ENCODE measurements at regions not wholly inside any gene's neighbourhood (a gene's known extent, or its start where the extent isn't known, plus 50 kb on each side); places are given as distances from the start of the nearest gene placed in this dataset.

DNA sequence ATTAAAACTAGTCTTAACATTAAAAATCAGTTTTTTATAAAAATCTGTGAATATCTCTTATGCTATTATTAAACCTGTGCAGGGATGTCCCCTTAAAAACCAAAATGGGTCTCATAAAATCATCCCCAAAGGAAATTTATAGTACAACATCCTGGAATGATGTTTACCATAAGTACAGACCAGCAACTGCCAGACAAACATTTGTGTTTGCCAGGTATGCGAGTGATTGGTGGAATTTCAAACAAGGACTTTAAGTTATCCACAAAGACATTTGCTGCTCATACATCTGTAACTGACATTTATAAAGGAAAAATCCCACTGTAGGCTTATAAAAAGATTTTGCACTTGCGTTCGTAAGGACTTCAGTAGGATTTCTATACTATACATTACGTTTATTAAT is 1375.4 kb upstream of the WWC1 start:
- TF ChIP-seq, protein P1, sequence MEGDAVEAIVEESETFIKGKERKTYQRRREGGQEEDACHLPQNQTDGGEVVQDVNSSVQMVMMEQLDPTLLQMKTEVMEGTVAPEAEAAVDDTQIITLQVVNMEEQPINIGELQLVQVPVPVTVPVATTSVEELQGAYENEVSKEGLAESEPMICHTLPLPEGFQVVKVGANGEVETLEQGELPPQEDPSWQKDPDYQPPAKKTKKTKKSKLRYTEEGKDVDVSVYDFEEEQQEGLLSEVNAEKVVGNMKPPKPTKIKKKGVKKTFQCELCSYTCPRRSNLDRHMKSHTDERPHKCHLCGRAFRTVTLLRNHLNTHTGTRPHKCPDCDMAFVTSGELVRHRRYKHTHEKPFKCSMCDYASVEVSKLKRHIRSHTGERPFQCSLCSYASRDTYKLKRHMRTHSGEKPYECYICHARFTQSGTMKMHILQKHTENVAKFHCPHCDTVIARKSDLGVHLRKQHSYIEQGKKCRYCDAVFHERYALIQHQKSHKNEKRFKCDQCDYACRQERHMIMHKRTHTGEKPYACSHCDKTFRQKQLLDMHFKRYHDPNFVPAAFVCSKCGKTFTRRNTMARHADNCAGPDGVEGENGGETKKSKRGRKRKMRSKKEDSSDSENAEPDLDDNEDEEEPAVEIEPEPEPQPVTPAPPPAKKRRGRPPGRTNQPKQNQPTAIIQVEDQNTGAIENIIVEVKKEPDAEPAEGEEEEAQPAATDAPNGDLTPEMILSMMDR (IDR thresholded peaks at IDR 0.05; ENCODE audit: poor library complexity), result no peak
- no peak for TF ChIP-seq EZH2phosphoT487 (IDR thresholded peaks at IDR 0.05; ENCODE audit: low read depth, severe bottlenecking, unreplicated experiment)
- no peak for TF ChIP-seq EZH2 (IDR thresholded peaks at IDR 0.05; ENCODE audit: borderline replicate concordance)

All from hepatocyte (in vitro differentiated cells).